NT2/D1 (cell line): ENCODE measurements at regions not wholly inside any gene's neighbourhood (a gene's known extent, or its start where the extent isn't known, plus 50 kb on each side); places are given as distances from the start of the nearest gene placed in this dataset.

Experiments
- DNase-seq: peaks from one replicate; pipeline ENCODE4 v3.0.0-alpha.2; 2011; ENCODE audit warnings: low read depth, low spot score
- H3K27me3 ChIP-seq: 2 replicates; pipeline ENCODE4 v1.6.0; 2011; ENCODE audit warnings: mild to moderate bottlenecking; ENCODE audit not compliant: insufficient read length, insufficient read depth
- H3K36me3 ChIP-seq: 2 replicates; pipeline ENCODE4 v1.6.1; 2011; ENCODE audit warnings: mild to moderate bottlenecking, low read length, mixed read lengths; ENCODE audit not compliant: insufficient read depth, insufficient read length
- H3K4me1 ChIP-seq: 2 replicates; pipeline ENCODE4 v1.5.1; 2011; ENCODE audit not compliant: insufficient read depth, insufficient read length
- H3K4me3 ChIP-seq: 2 replicates; pipeline ENCODE4 v1.5.1; 2011; ENCODE audit warnings: low read depth; ENCODE audit not compliant: insufficient read length
- H3K9ac ChIP-seq: 2 replicates; pipeline ENCODE4 v1.6.0; 2011; ENCODE audit warnings: low read depth; ENCODE audit not compliant: insufficient read length
- H3K9me3 ChIP-seq: 2 replicates; pipeline ENCODE4 v1.5.1; 2011; ENCODE audit warnings: mild to moderate bottlenecking, low read length; ENCODE audit not compliant: insufficient read depth
- SUZ12 ChIP-seq: IDR thresholded peaks from 2 replicates; pipeline ENCODE4 v1.6.1; 2011; ENCODE audit not compliant: insufficient read length, insufficient read depth; ENCODE audit errors: extremely low read depth
- YY1 ChIP-seq: IDR thresholded peaks from 2 replicates; pipeline ENCODE4 v1.6.1; 2011; ENCODE audit not compliant: insufficient read length, insufficient read depth
- ZNF274 ChIP-seq: IDR thresholded peaks from 2 replicates; pipeline ENCODE4 v1.6.1; 2011; ENCODE audit warnings: mild to moderate bottlenecking, low read depth, low read length

DNA sequence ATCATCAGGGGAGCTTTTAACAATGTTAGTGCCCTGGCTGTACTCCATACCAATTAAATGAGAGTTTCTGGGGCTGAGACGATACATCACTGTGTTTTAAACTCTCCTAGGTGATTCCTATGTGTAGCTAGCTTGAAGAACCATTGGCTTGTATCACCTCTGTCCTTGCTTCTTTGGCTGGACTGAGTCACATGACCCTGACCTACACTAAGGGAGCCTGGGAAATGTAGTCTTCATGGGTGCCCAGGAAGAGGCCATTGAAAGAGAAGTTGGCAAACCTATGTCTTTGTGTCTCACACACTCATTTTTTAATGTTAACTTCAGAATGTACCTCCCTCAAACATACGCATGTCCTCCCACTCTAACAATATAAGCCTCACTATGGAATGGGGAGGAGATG, 506.6 kb downstream of the DHX35 start:
- H3K36me3 ChIP-seq: no peaks in the 10 kb centered on the region
- no peak for TF ChIP-seq SUZ12
- no peak for TF ChIP-seq ZNF274
- TF ChIP-seq YY1: peak; percentile 11
- no peak overlapping the region for H3K9ac ChIP-seq
- no peaks in the 10 kb centered on the region for H3K27me3 ChIP-seq
- DNase-seq: no peak
- no peaks in the 10 kb centered on the region for H3K4me1 ChIP-seq
- no peak overlapping the region for H3K4me3 ChIP-seq
- H3K9me3 ChIP-seq: no peaks in the 10 kb centered on the region

DNA sequence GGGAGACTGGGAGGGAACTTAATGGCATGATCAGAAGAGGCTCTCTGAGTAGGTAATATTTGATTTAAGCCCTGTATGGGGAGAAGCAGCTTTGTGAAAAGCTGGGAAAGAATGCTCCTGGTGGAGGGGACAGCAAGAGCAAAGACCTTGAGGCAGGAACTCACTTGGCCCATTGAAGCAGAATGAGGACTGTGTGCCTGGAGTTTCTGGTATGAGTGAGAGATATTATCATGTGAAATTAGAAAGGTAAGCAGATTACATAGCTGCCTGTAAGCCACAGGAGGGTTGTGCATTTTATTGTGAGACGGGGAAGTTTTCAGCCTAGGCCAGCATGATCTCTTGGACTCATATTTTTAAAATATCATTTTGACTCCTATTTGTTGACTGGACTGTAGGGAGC, 502.1 kb downstream of the DHX35 start:
- H3K9ac ChIP-seq: no peak overlapping the region
- H3K4me3 ChIP-seq: no peak overlapping the region
- no peaks in the 10 kb centered on the region for H3K27me3 ChIP-seq
- no peak for DNase-seq
- no peaks in the 10 kb centered on the region for H3K9me3 ChIP-seq
- H3K4me1 ChIP-seq: no peaks in the 10 kb centered on the region
- TF ChIP-seq YY1 (no peak), ZNF274 (no peak), SUZ12 (no peak)
- H3K36me3 ChIP-seq: no peaks in the 10 kb centered on the region

DNA sequence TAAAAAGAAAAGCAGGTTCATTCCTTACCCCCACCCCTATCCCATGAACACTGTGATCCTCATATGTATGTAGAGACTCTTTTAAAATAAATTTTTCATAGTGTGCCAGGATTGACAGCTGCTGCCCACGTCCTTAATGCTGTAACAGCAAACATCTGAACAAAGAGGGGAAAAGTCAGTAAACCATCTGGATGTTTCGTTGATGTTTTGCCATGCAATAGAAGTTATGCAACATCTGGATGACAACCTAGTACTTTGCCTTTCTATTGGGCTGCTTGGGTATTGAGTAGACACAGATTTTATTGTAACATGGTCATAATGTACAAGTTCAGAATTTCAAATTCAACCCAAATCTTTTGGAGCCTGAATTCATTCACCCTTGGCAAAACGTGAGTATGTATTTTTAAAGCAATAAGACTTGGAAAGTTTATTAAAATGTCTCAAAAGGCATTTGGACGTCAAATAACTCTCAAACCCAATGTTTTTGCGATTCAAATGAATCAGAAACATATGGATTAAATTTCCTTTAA, 500.3 kb downstream of the DHX35 start:
- Histone ChIP-seq H3K9ac (no peak overlapping the region), H3K27me3 (no peaks in the 10 kb centered on the region), H3K4me1 (no peaks in the 10 kb centered on the region), H3K36me3 (no peaks in the 10 kb centered on the region), H3K9me3 (no peaks in the 10 kb centered on the region), H3K4me3 (no peak overlapping the region)
- no peak for TF ChIP-seq SUZ12
- no peak for TF ChIP-seq ZNF274
- TF ChIP-seq YY1: no peak
- DNase-seq: no peak

DNA sequence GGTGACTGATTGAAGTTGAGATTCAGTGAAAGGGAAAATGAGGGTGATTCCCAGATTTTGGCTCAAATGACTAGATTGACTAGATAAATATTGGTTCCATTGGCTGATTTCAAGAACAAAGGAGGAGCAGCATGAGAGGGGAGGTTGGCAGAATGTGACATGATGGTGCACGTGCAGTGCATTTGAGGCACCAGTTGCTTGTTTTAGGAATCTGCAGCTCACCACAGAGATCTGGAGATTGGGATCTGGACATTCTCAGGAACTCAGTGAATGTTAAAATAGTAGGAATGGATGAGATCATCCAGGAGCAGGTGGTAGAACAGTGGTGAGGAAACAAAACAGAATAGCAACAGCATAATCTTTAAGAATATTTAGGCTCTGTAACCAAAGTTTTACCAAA, 496.3 kb downstream of the DHX35 start:
- no peak overlapping the region for H3K4me3 ChIP-seq
- H3K27me3 ChIP-seq: no peaks in the 10 kb centered on the region
- no peaks in the 10 kb centered on the region for H3K36me3 ChIP-seq
- peaks cover 6% of the 10 kb centered on the region for H3K4me1 ChIP-seq
- DNase-seq: no peak
- no peak overlapping the region for H3K9ac ChIP-seq
- no peak for TF ChIP-seq SUZ12
- TF ChIP-seq ZNF274: no peak
- TF ChIP-seq YY1: no peak
- H3K9me3 ChIP-seq: no peaks in the 10 kb centered on the region

DNA sequence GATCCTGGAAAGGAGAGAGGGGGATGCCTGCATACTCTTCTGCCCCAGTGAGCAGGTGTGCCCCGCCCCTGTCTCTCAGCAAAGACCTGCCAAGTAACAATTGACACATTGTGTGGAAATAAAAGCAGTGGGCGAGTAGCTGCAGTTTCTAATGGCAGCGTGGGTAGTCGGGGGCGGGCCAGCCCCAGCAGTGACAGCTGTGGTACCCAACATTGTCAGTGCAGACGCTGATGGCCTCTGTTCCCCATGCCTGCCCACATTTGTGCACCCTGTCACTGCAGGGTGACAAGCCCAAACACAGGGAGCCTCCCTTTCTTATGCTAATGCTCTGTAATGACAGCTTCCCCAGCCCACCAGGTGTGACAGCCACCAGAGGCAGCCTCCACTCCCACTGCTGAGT, 491.7 kb downstream of the DHX35 start:
- TF ChIP-seq SUZ12 (no peak), ZNF274 (no peak), YY1 (no peak)
- no peaks in the 10 kb centered on the region for H3K9me3 ChIP-seq
- no peaks in the 10 kb centered on the region for H3K27me3 ChIP-seq
- peaks cover 6% of the 10 kb centered on the region for H3K4me1 ChIP-seq
- H3K36me3 ChIP-seq: no peaks in the 10 kb centered on the region
- H3K9ac ChIP-seq: no peak overlapping the region
- no peak for DNase-seq
- no peak overlapping the region for H3K4me3 ChIP-seq

DNA sequence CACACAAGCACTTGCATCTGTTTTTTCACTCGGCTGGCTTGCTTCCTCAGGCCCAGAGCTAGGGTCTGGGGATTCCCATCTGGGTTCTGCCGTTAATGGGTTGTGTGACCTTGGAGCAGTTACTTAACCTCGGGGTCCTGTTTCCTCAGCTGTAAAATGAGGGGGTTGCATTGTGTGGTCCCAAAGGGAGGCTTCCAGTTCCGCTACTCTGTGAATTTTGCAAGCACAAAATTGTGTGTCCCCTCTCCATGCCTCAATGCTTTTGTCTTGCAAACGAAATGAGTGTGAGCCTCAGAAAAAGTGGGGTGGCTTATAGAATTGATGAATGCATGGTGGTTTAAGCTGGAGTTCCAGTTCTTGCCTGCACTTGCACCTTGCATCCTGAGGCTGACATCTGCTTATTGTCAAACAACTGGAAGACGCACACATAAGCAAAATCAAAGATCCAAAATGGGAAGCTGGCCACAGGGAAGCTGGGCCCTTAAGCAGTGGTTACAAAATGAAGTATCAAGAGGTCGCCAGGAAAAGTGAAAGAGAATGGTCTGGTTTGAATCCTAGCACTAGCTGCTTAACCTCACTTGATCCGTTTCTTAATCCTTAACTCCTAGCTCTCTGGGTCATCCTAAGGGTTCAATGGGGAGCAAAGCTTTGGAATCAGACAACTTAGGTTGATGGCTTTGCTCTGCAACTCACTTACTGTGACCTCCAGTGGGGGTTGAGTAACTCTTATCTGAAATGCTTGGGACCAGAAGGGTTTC, 490.6 kb downstream of the DHX35 start:
- H3K27me3 ChIP-seq: no peaks in the 10 kb centered on the region
- H3K36me3 ChIP-seq: no peaks in the 10 kb centered on the region
- H3K9ac ChIP-seq: no peak overlapping the region
- peaks cover 6% of the 10 kb centered on the region for H3K4me1 ChIP-seq
- TF ChIP-seq ZNF274: no peak
- no peak for TF ChIP-seq SUZ12
- no peak for TF ChIP-seq YY1
- no peaks in the 10 kb centered on the region for H3K9me3 ChIP-seq
- no peak overlapping the region for H3K4me3 ChIP-seq
- DNase-seq: no peak

DNA sequence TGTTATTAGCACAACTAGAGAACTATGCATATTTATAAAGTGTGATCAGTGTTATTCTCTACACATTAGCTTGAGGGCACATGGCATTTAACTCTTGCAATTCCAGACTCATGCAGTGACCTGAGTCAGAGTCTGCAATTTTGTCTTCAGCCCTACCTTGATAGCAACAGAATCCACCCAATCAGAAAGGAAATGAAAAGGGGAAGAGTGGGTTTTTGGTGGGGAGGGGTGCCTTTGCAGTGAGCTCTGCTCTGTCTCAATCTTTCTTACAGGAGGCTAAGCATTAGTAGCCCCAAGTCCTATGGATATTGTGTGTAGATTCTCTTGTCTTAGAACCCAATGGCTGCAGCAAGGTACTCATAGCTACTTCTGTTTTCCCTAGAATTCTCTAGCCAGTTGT, 489.2 kb downstream of the DHX35 start:
- no peak overlapping the region for H3K4me3 ChIP-seq
- no peak overlapping the region for H3K9ac ChIP-seq
- TF ChIP-seq SUZ12: no peak
- TF ChIP-seq YY1: no peak
- TF ChIP-seq ZNF274: no peak
- no peaks in the 10 kb centered on the region for H3K27me3 ChIP-seq
- H3K4me1 ChIP-seq: peaks cover 6% of the 10 kb centered on the region
- no peak for DNase-seq
- H3K36me3 ChIP-seq: no peaks in the 10 kb centered on the region
- no peaks in the 10 kb centered on the region for H3K9me3 ChIP-seq
